ENCODE measurements at regions not wholly inside any gene's neighbourhood (a gene's known extent, or its start where the extent isn't known, plus 50 kb on each side); places are given as distances from the start of the nearest gene placed in this dataset.
"Not testable (repeated sequence)": the region's sequence is repeated elsewhere in the genome, so short reads cannot be mapped to it uniquely, and the experiment has no call there.

- no peak for DNase-seq
Observed at GRCh38 chr2:187198136-187198535, 249.9 kb downstream of the CALCRL start.

DNA sequence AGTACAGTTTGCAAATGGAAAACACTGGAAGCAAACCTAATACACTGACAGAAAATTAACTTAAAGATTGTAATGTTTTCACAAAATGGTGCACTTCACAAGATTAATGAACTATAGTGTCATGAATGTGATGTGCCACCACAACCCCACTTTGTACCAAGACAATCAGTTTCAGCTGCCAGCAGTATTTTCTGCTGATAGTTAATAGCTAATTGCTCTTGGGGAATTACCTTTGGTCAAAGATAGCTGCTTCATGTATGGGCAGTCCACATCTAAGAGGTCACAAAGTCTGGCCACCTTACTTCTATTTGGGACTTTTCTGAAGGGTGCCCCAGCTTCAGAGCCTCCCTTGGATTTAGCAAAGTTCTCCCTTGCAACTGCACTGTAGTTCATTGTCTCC is 254.0 kb downstream of the CALCRL start:
- DNase-seq, result no peak

GRCh38 chr2:187188783-187189631 is 259.0 kb downstream of the CALCRL start:
- no peak for DNase-seq

- no peak for DNase-seq
Observed at GRCh38 chr2:187187519-187187918, 260.5 kb downstream of the CALCRL start.

GRCh38 chr2:187180529-187180928 is 267.5 kb downstream of the CALCRL start:
- no peak for DNase-seq

DNA sequence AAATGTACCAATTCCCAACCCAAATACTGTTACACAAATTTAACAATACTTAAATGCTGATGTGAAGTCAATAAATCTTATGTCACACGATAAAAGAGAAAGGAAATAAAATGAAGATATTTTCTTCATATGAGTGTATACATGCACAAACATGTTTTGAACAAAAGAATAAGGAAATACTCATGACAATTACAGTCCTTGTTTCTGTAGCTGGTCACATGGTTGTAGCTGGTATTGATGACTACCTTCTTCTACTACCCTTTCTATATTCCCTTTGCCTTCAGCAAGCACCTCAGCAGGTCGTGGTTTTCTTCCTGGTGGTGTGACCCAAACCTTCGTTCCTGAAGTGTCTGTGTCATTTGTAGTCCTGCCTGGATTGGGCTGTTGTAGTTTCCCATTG is 269.2 kb downstream of the CALCRL start:
- not testable (repeated sequence) for DNase-seq

GRCh38 chr2:187177253-187177652 is 270.8 kb downstream of the CALCRL start:
- no peak for DNase-seq

- peak; percentile 17 for DNase-seq
Observed at GRCh38 chr2:187174582-187174981, 273.5 kb downstream of the CALCRL start.

DNA sequence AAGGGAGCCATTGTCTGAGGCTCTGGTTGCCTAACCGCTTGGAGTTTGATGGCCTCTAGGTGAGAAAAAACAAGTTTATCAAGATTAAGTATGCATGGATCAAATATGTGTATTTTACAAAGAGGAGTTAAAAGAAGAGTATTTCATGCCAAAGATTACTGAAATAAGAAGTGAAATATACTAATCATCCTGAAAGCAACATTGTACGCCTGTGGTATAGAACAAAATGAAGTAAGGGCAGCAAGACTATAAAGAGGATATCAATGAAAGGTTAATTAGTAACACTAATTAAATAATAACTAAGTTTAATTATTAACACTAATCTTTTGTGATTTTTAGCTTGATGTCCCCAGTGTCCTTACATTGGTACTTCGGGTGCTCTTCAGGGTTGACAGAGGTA is 276.7 kb downstream of the CALCRL start:
- DNase-seq, result no peak

- no peak for DNase-seq
Observed at GRCh38 chr2:187169864-187170263, 278.2 kb downstream of the CALCRL start.

DNA sequence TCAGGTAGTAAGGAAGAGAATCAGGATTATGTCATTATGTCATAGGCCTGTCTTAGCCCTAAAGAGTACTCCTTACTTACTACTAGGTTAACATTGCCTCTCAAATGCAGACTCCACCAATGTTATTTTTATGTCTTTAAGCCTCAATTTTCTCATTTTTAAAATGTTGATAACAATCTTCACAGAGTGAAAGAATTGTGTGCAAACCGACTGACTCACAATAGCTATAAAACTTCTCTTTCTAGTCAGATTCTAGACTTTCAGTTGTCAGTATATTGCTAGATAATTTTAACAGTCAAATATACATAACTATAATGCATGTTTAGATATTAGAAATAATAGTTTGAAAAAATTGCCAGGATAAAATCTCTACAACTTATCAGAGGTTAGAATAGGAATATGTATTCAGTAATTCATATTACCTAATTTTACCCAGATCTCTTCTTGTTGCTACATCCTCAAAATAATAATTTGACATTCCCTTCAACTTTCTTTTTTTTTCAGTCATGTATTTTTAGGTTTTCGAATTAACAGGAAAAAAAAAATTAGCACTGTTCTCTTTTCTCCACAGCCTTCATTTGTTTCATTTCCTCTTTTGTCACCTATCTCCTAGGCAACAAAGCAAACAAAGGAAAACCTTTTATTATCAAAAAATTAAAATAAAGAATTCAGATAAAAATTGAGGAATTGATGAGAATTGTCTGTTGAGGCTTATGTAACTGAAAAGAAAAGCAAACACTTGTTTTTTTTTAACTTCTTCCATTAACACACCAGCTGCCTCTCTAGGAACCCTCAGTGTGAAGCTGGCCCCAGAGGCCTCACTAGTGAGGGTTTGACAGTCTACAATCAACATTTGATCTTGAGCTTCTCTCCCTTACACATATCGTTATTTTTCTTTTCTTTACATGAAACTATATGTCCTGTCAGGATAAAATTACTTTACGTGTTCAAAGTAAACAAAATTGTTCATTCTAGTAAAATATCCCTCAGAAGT is 279.0 kb downstream of the CALCRL start:
- DNase-seq, result no peak

DNA sequence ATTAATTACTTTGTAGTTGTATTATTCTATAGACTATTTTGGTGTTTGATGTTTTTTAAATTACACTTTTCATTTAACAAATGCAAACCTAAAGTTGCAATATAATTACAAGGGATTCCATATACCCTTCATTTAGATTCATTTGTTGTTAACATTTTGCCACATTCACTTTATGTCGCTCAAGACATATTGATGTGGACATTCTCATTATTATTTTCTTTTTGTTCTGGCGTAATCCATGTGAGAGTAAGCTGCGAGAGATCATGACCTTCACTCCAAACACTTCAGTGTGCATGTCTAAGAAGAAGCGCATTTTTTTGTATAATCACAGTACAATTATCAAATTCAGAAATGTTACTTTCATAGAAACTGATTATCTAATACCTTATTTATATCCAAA is 280.6 kb downstream of the CALCRL start:
- DNase-seq, result no peak

GRCh38 chr2:187165936-187166610 is 282.0 kb downstream of the CALCRL start:
- no peak for DNase-seq

DNA sequence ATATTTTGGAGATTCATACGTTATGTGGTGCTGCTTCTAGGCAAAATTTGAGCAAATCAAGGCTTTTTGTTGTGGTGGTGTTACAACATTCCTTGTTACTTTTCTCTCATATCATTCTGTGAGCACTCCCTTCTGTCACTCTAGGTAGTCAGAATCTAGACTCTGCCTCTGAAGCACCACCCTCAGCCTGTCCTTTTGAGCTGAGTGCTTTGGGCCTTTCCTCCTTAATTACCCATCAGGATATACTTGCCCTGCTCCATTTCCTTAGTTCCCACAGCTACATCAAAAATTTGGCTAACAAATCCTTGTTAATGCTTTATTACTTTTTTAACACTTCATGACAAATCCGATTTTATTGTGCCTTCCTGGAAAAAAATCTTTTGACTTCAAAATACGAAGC is 289.6 kb downstream of the CALCRL start:
- DNase-seq, result no peak

GRCh38 chr2:187157046-187157445 is 291.0 kb downstream of the CALCRL start:
- DNase-seq, result no peak

DNA sequence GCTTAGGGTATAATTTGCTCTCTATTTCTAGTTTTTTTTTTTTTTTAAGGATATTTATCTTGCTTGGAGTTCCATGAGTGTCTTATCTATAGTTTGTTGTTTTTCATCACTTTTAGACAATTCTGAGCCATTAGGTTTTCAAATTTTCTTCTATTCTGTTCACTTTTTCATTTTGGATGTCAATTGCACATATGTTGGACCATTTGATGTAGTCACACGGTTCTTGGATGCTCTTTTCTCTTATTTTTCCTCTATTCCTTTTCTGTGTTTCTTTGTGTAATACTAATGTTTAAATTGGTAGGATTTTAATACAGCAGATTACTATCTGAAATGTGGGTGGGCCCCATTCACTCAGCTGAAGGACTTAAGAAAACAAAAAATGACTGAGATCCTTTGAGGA is 292.6 kb downstream of the CALCRL start:
- no peak for DNase-seq

DNA sequence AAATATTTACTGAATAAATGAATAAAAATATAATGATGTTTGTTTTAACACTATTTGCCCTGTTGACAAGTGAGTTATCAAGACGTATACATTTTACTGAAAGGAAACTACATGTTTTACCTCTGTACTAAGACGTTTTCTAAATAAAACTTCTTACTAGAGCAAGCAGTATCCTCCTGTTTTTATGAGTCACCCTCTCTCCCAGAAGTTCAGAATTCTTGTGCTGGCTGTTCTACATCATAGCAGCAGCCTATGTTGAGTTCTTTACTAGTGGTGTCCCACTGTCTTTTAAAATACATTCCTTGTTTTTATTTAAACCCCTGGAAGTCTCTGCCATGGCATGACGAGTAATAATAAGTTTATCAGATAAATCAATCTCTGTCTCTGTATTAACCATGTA is 297.4 kb downstream of the CALCRL start:
- no peak for DNase-seq

- DNase-seq, result no peak
Observed at GRCh38 chr2:187148059-187148714, 299.2 kb upstream of the ZSWIM2 start.

DNA sequence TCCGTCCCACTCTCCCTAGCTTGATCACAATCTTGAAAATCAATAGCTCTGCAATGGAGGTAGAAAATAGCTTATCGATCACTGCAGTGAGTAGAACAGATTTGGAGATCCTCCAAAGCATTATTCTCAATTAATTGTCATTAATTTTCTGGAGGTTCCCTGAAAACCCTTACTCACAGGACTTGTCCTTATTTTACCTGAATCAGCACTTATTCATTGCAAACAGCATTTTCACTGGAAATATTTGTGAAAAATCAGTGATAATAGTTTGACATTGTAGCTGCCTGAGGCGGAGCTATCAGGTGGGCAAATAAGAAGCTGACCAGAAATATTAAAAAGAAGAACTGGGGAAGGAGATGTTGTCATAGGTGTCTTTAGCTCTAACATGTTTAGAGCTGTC is 294.6 kb upstream of the ZSWIM2 start:
- no peak for DNase-seq

DNA sequence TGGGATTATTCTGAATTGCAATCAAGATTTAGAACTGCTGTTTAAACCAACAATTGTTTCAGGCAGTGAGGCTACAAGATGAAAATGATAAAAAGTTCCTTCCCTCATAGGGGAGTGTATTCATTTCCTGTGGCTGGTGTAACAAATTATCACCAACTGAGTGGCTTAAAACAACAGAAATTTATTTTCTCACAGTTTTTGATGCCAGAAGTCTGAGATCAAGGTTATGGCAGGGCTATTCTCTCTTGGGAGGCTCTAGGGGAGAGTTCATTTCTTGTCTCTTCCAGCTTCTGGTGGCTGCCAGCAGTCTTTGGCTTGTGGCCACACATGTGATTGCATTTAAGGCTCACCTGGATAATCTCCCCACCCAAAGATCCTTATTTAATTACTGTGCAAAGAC is 290.5 kb upstream of the ZSWIM2 start:
- DNase-seq, result no peak

- DNase-seq, result no peak
Observed at GRCh38 chr2:187138265-187138664, 289.3 kb upstream of the ZSWIM2 start.

GRCh38 chr2:187136646-187137045 is 287.7 kb upstream of the ZSWIM2 start:
- no peak for DNase-seq

DNA sequence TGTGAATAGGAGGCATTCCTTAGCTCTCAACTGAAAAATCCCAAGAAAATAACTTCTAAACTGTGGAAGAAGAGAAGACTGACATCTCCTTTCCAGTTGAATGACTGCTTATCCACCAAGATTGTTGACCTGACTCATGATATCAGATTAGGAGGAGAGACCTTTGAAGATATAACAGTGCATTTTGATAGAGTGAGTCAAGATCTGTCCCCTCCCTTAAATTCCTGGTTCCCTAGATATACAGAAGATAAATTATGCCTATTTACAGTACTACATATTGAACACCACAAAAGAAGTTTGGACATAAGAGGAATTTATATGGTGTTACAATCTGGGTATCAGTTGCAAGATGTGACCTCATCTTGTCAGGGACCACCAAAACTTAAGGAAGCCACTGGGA is 285.3 kb upstream of the ZSWIM2 start:
- no peak for DNase-seq
